HG03342 (cell line): ENCODE measurements at regions not wholly inside any gene's neighbourhood (a gene's known extent, or its start where the extent isn't known, plus 50 kb on each side); places are given as distances from the start of the nearest gene placed in this dataset.
"Not testable (repeated sequence)": the region's sequence is repeated elsewhere in the genome, so short reads cannot be mapped to it uniquely, and the experiment has no call there.

ENCODE experiments used
- ATAC-seq: cut with Tn5 transposase; IDR thresholded peaks from one replicate; pipeline ENCODE4 v1.9.1; 2021; ENCODE audit warnings: mild to moderate bottlenecking, moderate library complexity; ENCODE audit not compliant: unreplicated experiment

DNA sequence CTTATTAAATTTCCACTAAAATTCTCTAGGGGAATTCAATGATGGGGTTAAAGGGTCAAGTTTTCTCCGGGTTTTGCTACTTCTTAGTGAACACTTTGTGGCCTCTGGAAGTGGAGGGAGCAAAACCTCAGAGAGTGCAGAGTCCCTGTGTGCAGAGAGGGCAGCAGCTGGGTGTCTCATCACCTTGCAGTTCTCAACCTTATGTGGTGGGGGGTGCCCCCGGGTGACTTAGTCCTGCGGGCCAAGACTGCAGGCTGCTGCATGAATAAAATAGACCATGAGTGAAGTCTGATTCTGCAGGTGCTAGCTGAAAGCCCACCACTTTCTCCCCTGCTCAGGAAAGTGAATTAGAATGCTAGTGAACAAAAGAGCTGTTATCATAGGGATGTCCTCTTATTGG is 191.6 kb downstream of the DLEU7 start:
- no peak for ATAC-seq

DNA sequence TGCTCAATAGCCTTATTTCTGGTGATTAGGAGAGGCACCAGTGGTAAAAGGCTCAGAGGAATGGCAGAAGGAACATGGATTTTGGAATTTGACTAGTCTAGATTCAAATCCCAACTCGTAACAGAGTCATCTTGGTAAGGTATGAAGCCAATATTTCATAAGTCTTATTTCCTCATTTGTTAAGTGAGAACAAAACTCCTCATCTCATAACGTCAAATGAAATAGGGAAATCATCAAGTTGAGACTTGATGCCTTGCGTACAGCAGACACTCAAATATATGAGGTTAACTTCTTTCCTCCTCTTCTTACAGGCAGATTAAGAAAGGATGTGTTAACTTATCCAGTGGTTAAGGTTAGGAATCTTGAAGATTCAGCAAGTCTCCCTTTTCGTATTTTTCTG is 189.2 kb downstream of the DLEU7 start:
- ATAC-seq, result no peak

- ATAC-seq, result not testable (repeated sequence)
These were observed 181.6 kb downstream of the DLEU7 start for GRCh38 chr13:50661881-50662280.

GRCh38 chr13:50664951-50665350 is 178.5 kb downstream of the DLEU7 start:
- ATAC-seq, result no peak

DNA sequence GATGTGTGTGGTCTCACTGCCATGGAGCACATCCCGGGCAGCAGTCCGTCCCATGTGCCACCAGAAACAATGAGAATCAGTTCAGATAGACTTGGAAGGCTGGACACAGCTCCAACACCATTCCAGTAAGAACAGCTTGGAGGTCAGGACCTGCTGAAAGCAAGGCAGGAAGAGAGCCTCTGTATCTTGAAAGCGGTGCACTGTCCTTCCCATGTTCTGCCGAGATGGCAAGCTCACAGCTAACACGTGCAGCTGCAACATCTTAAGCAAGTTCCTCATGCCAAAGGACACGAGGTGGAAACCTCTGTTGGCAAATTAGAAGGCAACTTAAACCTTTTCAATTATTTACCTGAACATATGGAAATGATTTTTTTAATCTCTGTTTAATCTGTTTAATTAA is 175.4 kb downstream of the DLEU7 start:
- no peak for ATAC-seq

- ATAC-seq, result no peak
These were observed 174.7 kb downstream of the DLEU7 start for GRCh38 chr13:50668691-50669271.

- no peak for ATAC-seq
These were observed 173.2 kb downstream of the DLEU7 start for GRCh38 chr13:50670272-50670671.

DNA sequence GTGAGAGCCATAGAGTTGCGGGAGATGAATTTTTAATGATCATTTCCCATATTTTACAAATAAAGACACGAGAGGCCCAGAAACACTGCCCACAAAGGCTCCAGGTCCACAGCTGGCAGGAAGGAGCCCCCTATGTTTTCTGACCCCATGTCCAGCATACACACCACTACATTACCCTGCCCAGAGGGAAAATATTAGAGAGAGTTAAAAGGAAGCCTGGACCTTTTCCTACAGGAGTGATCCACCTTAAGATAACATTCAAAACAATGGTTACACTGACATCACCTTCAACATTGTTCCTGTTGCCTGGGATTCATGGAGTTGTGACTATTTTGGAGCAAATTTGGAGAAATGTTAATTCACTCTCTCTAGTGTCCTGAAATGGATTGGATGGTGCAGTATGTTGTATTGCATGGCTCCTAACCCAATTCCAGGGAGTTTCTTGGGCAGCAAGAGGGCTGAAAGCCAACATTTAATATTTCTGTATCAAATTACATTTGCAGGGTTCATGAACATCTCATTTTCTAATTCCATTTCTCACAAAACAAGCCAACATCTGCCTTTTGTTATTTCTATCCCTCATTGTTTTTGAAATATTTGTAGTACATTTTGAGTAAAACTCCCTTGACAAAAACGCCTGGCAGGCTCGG is 172.5 kb downstream of the DLEU7 start:
- ATAC-seq, result no peak

DNA sequence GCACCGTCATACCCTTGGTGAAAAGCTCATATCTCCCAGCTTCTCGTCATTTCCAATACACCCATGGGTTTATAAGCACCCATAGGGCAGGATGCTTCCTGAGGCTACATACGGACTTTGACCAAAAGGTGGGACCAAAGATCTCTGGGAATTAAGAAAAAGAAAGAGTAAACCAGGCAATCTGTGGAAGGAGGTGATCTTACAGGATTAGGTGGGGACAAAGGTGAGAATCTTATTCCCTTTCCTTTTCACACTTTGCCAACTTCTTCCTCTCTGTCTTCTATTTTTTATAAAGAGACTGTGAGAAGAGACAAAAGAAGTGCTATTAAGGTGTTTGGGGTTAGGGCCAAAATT is 172.0 kb downstream of the DLEU7 start:
- no peak for ATAC-seq

GRCh38 chr13:50672025-50672424 is 171.5 kb downstream of the DLEU7 start:
- ATAC-seq, result no peak

- no peak for ATAC-seq
These were observed 167.8 kb downstream of the DLEU7 start for GRCh38 chr13:50675651-50676050.

DNA sequence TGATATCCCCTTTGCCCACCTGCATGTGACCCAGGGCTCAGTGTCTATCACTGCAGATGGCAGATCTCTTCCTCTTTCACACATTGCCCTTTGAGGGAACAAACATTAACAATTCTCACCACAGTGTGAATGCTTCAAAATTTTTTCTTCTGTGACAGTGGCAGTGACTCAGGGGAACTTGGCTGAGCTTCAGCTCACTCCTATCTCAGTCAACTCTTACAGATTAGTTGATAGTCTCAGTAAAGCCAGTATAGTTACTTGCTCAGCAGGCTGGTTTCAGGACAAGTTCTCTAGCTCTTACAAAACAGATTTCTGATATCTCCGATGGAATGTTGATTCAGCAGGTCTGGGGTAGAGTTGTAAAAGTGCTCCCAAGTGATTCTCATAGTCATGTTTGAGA is 166.9 kb downstream of the DLEU7 start:
- no peak for ATAC-seq

DNA sequence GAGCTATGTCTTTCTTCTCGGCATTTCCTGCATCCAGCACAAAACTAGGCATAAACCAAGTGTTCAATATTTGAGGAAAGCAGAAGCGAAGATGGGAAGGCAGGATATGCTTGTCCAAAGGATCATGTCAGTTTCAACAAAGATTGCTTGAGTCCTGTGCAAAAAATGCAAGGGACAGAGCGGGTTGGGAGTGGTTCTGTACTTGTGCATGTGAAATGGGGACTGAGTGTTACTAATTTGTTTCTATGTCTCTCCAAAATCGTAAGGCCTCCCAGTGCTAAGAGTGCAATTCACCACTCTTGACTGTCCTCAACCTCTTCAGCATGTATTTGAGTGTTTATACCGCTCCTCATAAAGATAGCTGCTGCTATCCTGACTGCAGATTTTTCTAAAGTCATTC is 166.2 kb downstream of the DLEU7 start:
- ATAC-seq, result no peak

- ATAC-seq, result no peak
These were observed 165.6 kb downstream of the DLEU7 start for GRCh38 chr13:50677687-50678463.

DNA sequence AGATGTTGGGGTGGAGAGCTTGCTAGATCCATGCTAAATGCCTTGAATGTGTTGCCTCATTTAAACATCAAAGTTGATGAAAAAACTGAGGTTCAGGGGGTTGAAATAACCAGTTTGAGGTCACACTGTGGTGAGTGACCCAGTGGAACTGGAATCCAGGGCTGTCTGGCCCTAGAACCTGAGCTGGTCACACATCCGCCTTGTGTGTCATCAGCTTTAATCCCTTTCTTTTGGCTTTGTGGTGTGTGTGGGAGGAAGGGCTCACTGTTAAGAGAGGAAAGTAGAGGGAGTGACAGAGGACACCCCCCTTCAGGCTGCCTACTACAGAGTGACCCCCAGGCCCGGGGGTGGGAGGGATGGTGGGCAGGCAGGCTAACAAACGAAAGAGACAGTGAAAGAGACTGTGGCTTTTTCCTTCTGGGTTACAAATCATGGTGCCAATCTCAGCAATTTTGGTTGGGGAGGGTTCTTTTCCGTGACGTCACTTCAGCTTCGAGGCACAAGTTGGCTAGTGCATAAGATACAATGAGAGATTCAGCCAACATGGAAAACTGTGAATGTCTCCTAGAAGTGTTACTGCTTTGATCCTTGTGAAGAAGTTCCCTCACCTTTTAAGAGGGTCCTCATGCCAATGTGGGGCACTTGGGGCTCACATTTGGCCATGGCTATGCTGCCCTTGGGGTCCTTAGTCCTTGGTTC is 164.9 kb downstream of the DLEU7 start:
- no peak for ATAC-seq

GRCh38 chr13:50679321-50679720 is 164.2 kb downstream of the DLEU7 start:
- ATAC-seq, result no peak

GRCh38 chr13:50682002-50682401 is 161.5 kb downstream of the DLEU7 start:
- no peak for ATAC-seq

DNA sequence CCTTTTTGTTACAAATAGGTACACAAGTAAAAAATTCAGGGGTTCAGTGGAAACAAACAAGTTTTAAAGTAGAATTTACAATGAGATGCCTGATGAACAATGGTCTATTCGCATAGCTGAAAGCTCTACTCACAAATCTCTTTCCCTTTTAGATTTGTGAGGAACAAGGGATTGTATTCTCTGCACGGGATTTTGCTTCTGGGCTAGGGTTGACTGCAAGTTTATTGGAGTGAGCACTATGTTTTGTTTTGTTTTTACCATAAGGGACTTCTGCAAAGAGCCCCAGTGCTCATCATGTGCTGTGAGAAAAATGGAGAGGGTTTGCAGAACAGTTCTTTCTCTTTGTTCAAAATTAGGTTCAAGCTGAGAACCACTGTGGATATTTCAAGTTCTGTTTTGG is 160.5 kb downstream of the DLEU7 start:
- ATAC-seq, result no peak

GRCh38 chr13:50684366-50684765 is 159.1 kb downstream of the DLEU7 start:
- no peak for ATAC-seq

DNA sequence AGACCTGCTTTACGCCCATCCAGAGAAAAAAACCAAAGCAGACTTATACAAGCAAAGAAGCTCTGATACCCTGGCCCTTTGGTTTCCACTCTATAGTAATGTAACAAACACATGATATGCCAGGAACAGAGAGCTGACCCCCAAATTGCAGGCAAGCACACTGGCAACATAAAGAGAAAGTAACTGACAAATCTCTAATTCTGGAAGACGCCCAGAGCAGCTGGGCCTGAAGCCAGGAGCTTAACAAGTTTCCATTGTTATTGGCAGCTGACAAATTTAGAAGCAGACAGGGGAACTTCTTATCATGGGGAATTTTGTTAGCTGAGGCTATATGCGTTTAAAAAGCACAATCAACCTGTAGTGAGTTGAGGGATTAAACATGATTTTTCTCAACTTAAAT is 158.0 kb downstream of the DLEU7 start:
- no peak for ATAC-seq

- ATAC-seq, result no peak
These were observed 157.5 kb downstream of the DLEU7 start for GRCh38 chr13:50685956-50686355.

- no peak for ATAC-seq
These were observed 156.9 kb downstream of the DLEU7 start for GRCh38 chr13:50686551-50686950.
